ENCODE measurements at regions not wholly inside any gene's neighbourhood (a gene's known extent, or its start where the extent isn't known, plus 50 kb on each side); places are given as distances from the start of the nearest gene placed in this dataset.
"Not testable (repeated sequence)": the region's sequence is repeated elsewhere in the genome, so short reads cannot be mapped to it uniquely, and the experiment has no call there.

GRCh38 chr10:56470701-56471100 lies 109.6 kb upstream of the ZWINT start:
- no peak for DNase-seq (ENCODE audit: low spot score in 2 of 2)
- intact Hi-C loops (cut with DNase I): no loop called here
- no peak for TF ChIP-seq CTCF (IDR thresholded peaks at IDR 0.05)
- H3K4me1 ChIP-seq: no peaks in the 10 kb centered on the region
- no peaks in the 10 kb centered on the region for H3K36me3 ChIP-seq
- H3K27me3 ChIP-seq: no peaks in the 10 kb centered on the region
- no peak overlapping the region for H3K4me3 ChIP-seq
- no peak overlapping the region for H3K27ac ChIP-seq
- no peaks in the 10 kb centered on the region for H3K9me3 ChIP-seq

- intact Hi-C loops (cut with DNase I): no loop called here
- no peak overlapping the region for H3K27ac ChIP-seq
- no peaks in the 10 kb centered on the region for H3K27me3 ChIP-seq
- no peaks in the 10 kb centered on the region for H3K9me3 ChIP-seq
- H3K4me1 ChIP-seq: no peaks in the 10 kb centered on the region
- no peak overlapping the region for H3K4me3 ChIP-seq
- no peak for TF ChIP-seq CTCF (IDR thresholded peaks at IDR 0.05)
- DNase-seq (ENCODE audit: low spot score in 2 of 2): no peak
- no peaks in the 10 kb centered on the region for H3K36me3 ChIP-seq
Observed at GRCh38 chr10:56469482-56469881, 108.4 kb upstream of the ZWINT start.

GRCh38 chr10:56466005-56466404 lies 104.9 kb upstream of the ZWINT start:
- Histone ChIP-seq H3K4me3 (no peak overlapping the region), H3K9me3 (no peaks in the 10 kb centered on the region)
- TF ChIP-seq CTCF (IDR thresholded peaks at IDR 0.05): no peak

GRCh38 chr10:56449770-56450169 lies 88.7 kb upstream of the ZWINT start:
- intact Hi-C loops (cut with DNase I): no loop called here
- no peaks in the 10 kb centered on the region for H3K9me3 ChIP-seq
- TF ChIP-seq CTCF (IDR thresholded peaks at IDR 0.05): no peak
- no peaks in the 10 kb centered on the region for H3K4me1 ChIP-seq
- no peak for DNase-seq (ENCODE audit: low spot score in 2 of 2)
- no peaks in the 10 kb centered on the region for H3K36me3 ChIP-seq
- no peak overlapping the region for H3K27ac ChIP-seq
- no peak overlapping the region for H3K4me3 ChIP-seq
- no peaks in the 10 kb centered on the region for H3K27me3 ChIP-seq

More at GRCh38 chr10:56466005-56466404, 104.9 kb upstream of the ZWINT start:
- no peaks in the 10 kb centered on the region for H3K4me1 ChIP-seq
- no peaks in the 10 kb centered on the region for H3K27me3 ChIP-seq
- intact Hi-C loops (cut with DNase I): no loop called here
- no peaks in the 10 kb centered on the region for H3K36me3 ChIP-seq
- H3K27ac ChIP-seq: no peak overlapping the region
- DNase-seq (ENCODE audit: low spot score in 2 of 2): no peak

- H3K27me3 ChIP-seq; H3K36me3 ChIP-seq; DNase-seq (ENCODE audit: low spot score in 2 of 2); H3K27ac ChIP-seq; H3K4me3 ChIP-seq; intact Hi-C loops (cut with DNase I); H3K9me3 ChIP-seq; H3K4me1 ChIP-seq: not testable (repeated sequence)
Observed at GRCh38 chr10:56447613-56448012, 86.6 kb upstream of the ZWINT start.

- H3K4me1 ChIP-seq: not testable (repeated sequence)
Observed at GRCh38 chr10:56441337-56441736, 80.3 kb upstream of the ZWINT start.

More at GRCh38 chr10:56441337-56441736, 80.3 kb upstream of the ZWINT start:
- H3K27ac ChIP-seq; H3K27me3 ChIP-seq; H3K9me3 ChIP-seq; H3K36me3 ChIP-seq; intact Hi-C loops (cut with DNase I); DNase-seq (ENCODE audit: low spot score in 2 of 2); H3K4me3 ChIP-seq: not testable (repeated sequence)
